IMR-90 (cell line): ENCODE measurements at regions not wholly inside any gene's neighbourhood (a gene's known extent, or its start where the extent isn't known, plus 50 kb on each side); places are given as distances from the start of the nearest gene placed in this dataset.

Experiments
- ATAC-seq: fragments of 200-7000 bp; cut with Tn5 transposase; 2 replicates; pipeline ENCODE4 v1.9.1; 2020; ENCODE audit warnings: low read depth, mild to moderate bottlenecking, moderate library complexity
- BruUV-seq: library from RNA; stranded (reverse); fragments of 400-500 nt; replicated peaks from 2 replicates; lab custom pipeline; 2021; lab: Mats Ljungman, UMichigan
- CTCF ChIA-PET: fragments of 300-600 bp; formaldehyde crosslinking; extraction: SDS; loops from one replicate; lab custom pipeline; 2021; ENCODE audit warnings: antibody characterized with exemption; lab: Yijun Ruan, JAX
- POLR2A ChIA-PET: fragments of 300-600 bp; sonication (Branson Sonifier 250); formaldehyde crosslinking; loops from one replicate; lab custom pipeline; 2022; ENCODE audit warnings: antibody characterized with exemption; ENCODE audit not compliant: unreplicated experiment; lab: Charles Lee
- DNase-seq: peaks from one replicate; pipeline ENCODE4 v3.0.0; 2013
- H2AFZ ChIP-seq: replicated peaks from 2 replicates; pipeline ENCODE3; 2013; ENCODE audit warnings: low read length, mild to moderate bottlenecking; ENCODE audit not compliant: poor library complexity
- H2AK5ac ChIP-seq: 2 replicates; pipeline ENCODE4 v1.6.1; 2013; ENCODE audit warnings: low read depth, low read length, inconsistent platforms
- H2AK9ac ChIP-seq: replicated peaks from 2 replicates; pipeline ENCODE3; 2013; ENCODE audit warnings: mild to moderate bottlenecking, low read depth, low read length, moderate library complexity; ENCODE audit not compliant: poor library complexity
- H2BK120ac ChIP-seq: 2 replicates; pipeline ENCODE4 v1.6.1; 2013; ENCODE audit warnings: low read depth, low read length, inconsistent platforms
- H2BK15ac ChIP-seq: 3 replicates; pipeline ENCODE4 v1.6.1; 2013; ENCODE audit warnings: low read depth, low read length, inconsistent platforms
- H2BK20ac ChIP-seq: 2 replicates; pipeline ENCODE4 v1.6.1; 2013; ENCODE audit warnings: low read depth, mild to moderate bottlenecking, inconsistent platforms, low read length, moderate library complexity
- H2BK5ac ChIP-seq: 2 replicates; pipeline ENCODE4 v1.6.1; 2013; ENCODE audit warnings: mild to moderate bottlenecking, low read depth, low read length, inconsistent platforms; ENCODE audit not compliant: poor library complexity, severe bottlenecking
- H3K14ac ChIP-seq: replicated peaks from 2 replicates; pipeline ENCODE4 v1.6.1; 2013; ENCODE audit warnings: low read depth, low read length, inconsistent platforms
- H3K18ac ChIP-seq: 2 replicates; pipeline ENCODE4 v1.6.1; 2013; ENCODE audit warnings: low read depth, low read length, control low read depth
- H3K23ac ChIP-seq: 2 replicates; pipeline ENCODE4 v1.6.1; 2013; ENCODE audit warnings: low read depth, low read length, inconsistent platforms
- H3K27ac ChIP-seq: 2 replicates; pipeline ENCODE4 v1.5.1; 2013; ENCODE audit warnings: mild to moderate bottlenecking, control low read depth, low read length; ENCODE audit not compliant: insufficient read depth
- H3K27me3 ChIP-seq: 2 replicates; pipeline ENCODE4 v1.6.1; 2013; ENCODE audit warnings: low read length; ENCODE audit not compliant: control insufficient read depth, insufficient read depth
- H3K36me3 ChIP-seq: 2 replicates; pipeline ENCODE4 v1.6.1; 2013; ENCODE audit warnings: low read length, mixed read lengths; ENCODE audit not compliant: control insufficient read depth, insufficient read depth
- H3K4ac ChIP-seq: 2 replicates; pipeline ENCODE4 v1.6.1; 2013; ENCODE audit warnings: low read depth, low read length, inconsistent platforms
- H3K4me1 ChIP-seq: 2 replicates; pipeline ENCODE4 v1.6.1; 2013; ENCODE audit warnings: low read length, mixed read lengths; ENCODE audit not compliant: control insufficient read depth, insufficient read depth
- H3K4me2 ChIP-seq: 2 replicates; pipeline ENCODE4 v1.6.1; 2013; ENCODE audit warnings: low read depth, mild to moderate bottlenecking, control low read depth, low read length, moderate library complexity
- H3K4me3 ChIP-seq: 2 replicates; pipeline ENCODE4 v1.5.1; 2013; ENCODE audit warnings: low read depth, mild to moderate bottlenecking, control low read depth, low read length, moderate library complexity; ENCODE audit not compliant: insufficient read depth
- H3K56ac ChIP-seq: 2 replicates; pipeline ENCODE4 v1.6.1; 2013; ENCODE audit warnings: low read length, inconsistent platforms; ENCODE audit not compliant: insufficient read depth; ENCODE audit errors: extremely low read depth
- H3K79me1 ChIP-seq, 2 experiments: 2 replicates each; pipeline ENCODE4 v1.6.1; 2013; ENCODE audit warnings: low read length in 2 of 2, inconsistent platforms in 1 of 2, low read depth in 1 of 2
- H3K9ac ChIP-seq: 2 replicates; pipeline ENCODE4 v1.6.1; 2013; ENCODE audit warnings: low read depth, low read length, control low read depth
- H3K9me1 ChIP-seq: 2 replicates; pipeline ENCODE4 v1.6.1; 2013; ENCODE audit warnings: low read length, inconsistent platforms; ENCODE audit not compliant: insufficient read depth
- H3K9me3 ChIP-seq: 2 replicates; pipeline ENCODE4 v1.6.1; 2013; ENCODE audit warnings: low read length; ENCODE audit not compliant: control insufficient read depth, insufficient read depth
- H4K20me1 ChIP-seq: 2 replicates; pipeline ENCODE4 v1.6.1; 2013; ENCODE audit warnings: low read length, inconsistent platforms; ENCODE audit not compliant: insufficient read depth
- H4K5ac ChIP-seq: 2 replicates; pipeline ENCODE4 v1.6.1; 2013; ENCODE audit warnings: mild to moderate bottlenecking, low read depth, low read length, control low read depth
- H4K8ac ChIP-seq, 2 experiments: 2 replicates each; pipeline ENCODE4 v1.6.1; 2013; ENCODE audit warnings: low read depth in 2 of 2, low read length in 2 of 2, control low read depth in 1 of 2, inconsistent platforms in 1 of 2
- H4K91ac ChIP-seq: 2 replicates; pipeline ENCODE4 v1.6.1; 2013; ENCODE audit warnings: low read depth, low read length, inconsistent platforms; ENCODE audit not compliant: insufficient read depth
- ELK1 ChIP-seq: fragments of 150-350 bp; IDR thresholded peaks from 2 replicates; pipeline ENCODE4 v1.6.1; 2016; ENCODE audit warnings: low read depth, mild to moderate bottlenecking, low read length, moderate library complexity, borderline replicate concordance
- MAFK ChIP-seq: IDR thresholded peaks from 2 replicates; pipeline ENCODE4 v1.6.1; 2012; ENCODE audit warnings: low read depth, low read length, improper control_type of control experiment
- MAZ ChIP-seq: IDR thresholded peaks from 2 replicates; pipeline ENCODE4 v1.6.1; 2012; ENCODE audit warnings: low read depth, mild to moderate bottlenecking, low read length, improper control_type of control experiment, moderate library complexity, borderline replicate concordance
- WGBS, 2 experiments: methylation state at CpG; one replicate each; pipeline versions ENCODE4 v1.1.5 to v1.1.7; 2013; ENCODE audit warnings: missing lambda C conversion rate in 2 of 2; ENCODE audit not compliant: insufficient read length in 1 of 2; ENCODE audit errors: extremely low coverage in 2 of 2; 5-methylcytosine and 5-hydroxymethylcytosine counted together
- dilution Hi-C: fragments of 300-500 bp; cut with HindIII; formaldehyde crosslinking; loops from one replicate; pipeline ENCODE4 v1.14.3; 2018; ENCODE audit warnings: low sequenced_read_pairs; ENCODE audit not compliant: unreplicated experiment
- in situ Hi-C: fragments of 300-500 bp; cut with MboI; formaldehyde crosslinking; loops from 3 replicates; pipeline ENCODE4 v1.14.3; 2019; ENCODE audit warnings: low sequenced_read_pairs, inconsistent platforms, mixed read lengths
- intact Hi-C: fragments of 100-400 bp; cut with micrococcal nuclease; formaldehyde crosslinking; loops from 2 replicates; pipeline ENCODE4 v1.10.0; 2022

GRCh38 chr9:126131066-126132010 lies 195.3 kb upstream of the MVB12B start:
- TF ChIP-seq MAFK, result no peak
- no peak for TF ChIP-seq ELK1
- no peak for TF ChIP-seq MAZ
- CTCF ChIA-PET, result no interaction called here
- H3K4me3 ChIP-seq, result no peak overlapping the region
- no peak overlapping the region for H2AK9ac ChIP-seq
- H3K18ac ChIP-seq, result no peak overlapping the region
- no peak overlapping the region for H3K27ac ChIP-seq
- no peak overlapping the region for H2AK5ac ChIP-seq
- no TSS peak for BruUV-seq
- dilution Hi-C loops, result no loop called here
- H3K36me3 ChIP-seq, result no peaks in the 10 kb centered on the region
- intact Hi-C loops, result no loop called here
- H3K9me3 ChIP-seq, result 0 out of 2 replicates have a peak, but pooled peaks cover 3% of the 10 kb centered on the region
- no peak overlapping the region for H3K4me2 ChIP-seq
- H2AFZ ChIP-seq, result no peak overlapping the region
- no peaks in the 10 kb centered on the region for H3K9me1 ChIP-seq
- H2BK15ac ChIP-seq, result no peak overlapping the region
- H3K23ac ChIP-seq, result no peak overlapping the region
- no peak overlapping the region for H3K9ac ChIP-seq
- no peak overlapping the region for H3K4ac ChIP-seq
- POLR2A ChIA-PET, result no interaction called here
- peaks cover 7% of the 10 kb centered on the region for H3K27me3 ChIP-seq
- no peak overlapping the region for H3K56ac ChIP-seq
- H2BK5ac ChIP-seq, result no peak overlapping the region
- H3K4me1 ChIP-seq, result no peaks in the 10 kb centered on the region
- no peak overlapping the region for H4K8ac ChIP-seq
- H4K20me1 ChIP-seq, result no peaks in the 10 kb centered on the region
- in situ Hi-C loops, result no loop called here
- H3K14ac ChIP-seq, result no peak overlapping the region
- H4K91ac ChIP-seq, result no peak overlapping the region
- no peak for DNase-seq
- no peak overlapping the region for H2BK120ac ChIP-seq
- 75% methylated on average over 9 of the region's 16 CpGs; no CpG with 5 or more reads in 1 of the 2 experiments for WGBS, 2 experiments
- H3K79me1 ChIP-seq, result no peaks in the 10 kb centered on the region
- no peak overlapping the region for H4K5ac ChIP-seq
- H2BK20ac ChIP-seq, result no peak overlapping the region
- no peak for ATAC-seq
